HG03442 (cell line): ENCODE measurements at regions not wholly inside any gene's neighbourhood (a gene's known extent, or its start where the extent isn't known, plus 50 kb on each side); places are given as distances from the start of the nearest gene placed in this dataset.

Source experiments
- ATAC-seq: cut with Tn5 transposase; IDR thresholded peaks from one replicate; pipeline ENCODE4 v1.9.1; 2021; ENCODE audit warnings: mild to moderate bottlenecking, moderate library complexity; ENCODE audit not compliant: unreplicated experiment

DNA sequence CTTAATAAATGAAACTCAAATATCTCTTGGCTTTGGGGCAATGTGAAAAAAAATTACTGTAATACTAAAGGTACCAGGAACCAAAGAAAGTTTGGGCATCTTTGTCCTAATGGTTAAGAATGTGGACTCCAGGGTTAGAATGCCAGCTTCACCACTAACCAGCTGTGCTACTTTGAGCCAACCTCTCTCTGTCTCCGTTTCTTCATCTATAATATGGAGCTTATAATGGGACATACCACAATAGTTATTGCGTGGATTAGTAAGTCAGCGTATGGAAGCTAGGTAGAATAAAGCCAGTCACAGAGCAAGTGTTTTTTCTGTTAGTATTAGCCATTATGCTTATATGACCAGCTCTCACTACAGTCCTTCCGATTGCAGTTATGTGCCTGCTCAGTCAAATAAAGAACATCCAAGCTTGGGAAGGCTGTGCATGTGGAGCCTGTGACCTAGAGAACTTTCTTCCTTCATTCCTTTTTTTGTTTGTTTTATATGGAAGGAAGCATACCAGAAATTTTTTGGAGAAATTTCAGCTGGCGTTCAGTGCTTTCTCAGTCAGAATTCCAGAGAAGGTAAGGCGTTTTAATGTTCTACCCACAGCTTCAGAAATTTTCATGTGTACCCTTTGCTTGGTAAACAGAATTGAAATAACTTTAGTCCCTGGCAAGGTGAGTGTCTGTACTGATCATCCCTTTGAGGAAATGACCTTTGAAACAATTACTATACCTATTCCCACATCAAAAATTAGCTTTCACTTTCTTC, 114.0 kb upstream of the RND3 start:
- no peak for ATAC-seq

DNA sequence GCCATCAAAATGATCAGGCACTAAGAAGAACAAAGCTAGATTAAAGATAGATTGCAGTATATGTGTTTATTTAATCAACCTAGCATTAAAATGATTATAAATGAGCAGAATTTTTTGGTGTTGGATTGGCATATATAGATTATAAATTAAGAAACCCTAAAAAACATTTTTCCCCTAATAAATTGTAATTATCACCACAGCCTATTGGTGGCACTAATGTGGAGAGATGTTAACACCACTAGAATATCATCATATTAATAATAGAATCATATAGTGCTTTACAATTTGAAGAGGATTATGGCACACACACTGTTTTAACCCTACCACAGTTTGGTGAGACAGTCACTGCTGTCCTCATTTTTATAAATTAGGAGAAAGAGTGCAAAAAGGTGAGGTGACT, 112.4 kb upstream of the RND3 start:
- ATAC-seq: no peak

DNA sequence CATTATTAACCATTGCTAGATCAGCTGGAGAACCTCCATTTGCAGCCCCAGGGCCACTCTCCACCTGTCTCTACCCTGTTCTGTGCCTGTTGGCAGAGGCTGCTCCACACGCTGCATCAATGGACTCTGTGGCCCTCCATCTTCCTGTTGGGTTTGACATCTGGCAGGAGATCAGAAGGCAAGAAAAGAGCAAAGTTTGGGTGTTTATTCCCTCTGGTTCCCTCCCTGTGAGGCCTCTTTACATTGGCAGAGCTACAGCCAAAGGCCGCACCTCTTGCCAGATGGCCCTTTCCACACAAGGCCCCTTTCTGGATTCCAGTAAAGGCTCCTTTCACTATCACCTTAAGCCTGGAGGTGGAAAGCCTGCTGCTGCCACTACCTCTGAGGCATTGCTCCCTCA, 110.9 kb upstream of the RND3 start:
- no peak for ATAC-seq

DNA sequence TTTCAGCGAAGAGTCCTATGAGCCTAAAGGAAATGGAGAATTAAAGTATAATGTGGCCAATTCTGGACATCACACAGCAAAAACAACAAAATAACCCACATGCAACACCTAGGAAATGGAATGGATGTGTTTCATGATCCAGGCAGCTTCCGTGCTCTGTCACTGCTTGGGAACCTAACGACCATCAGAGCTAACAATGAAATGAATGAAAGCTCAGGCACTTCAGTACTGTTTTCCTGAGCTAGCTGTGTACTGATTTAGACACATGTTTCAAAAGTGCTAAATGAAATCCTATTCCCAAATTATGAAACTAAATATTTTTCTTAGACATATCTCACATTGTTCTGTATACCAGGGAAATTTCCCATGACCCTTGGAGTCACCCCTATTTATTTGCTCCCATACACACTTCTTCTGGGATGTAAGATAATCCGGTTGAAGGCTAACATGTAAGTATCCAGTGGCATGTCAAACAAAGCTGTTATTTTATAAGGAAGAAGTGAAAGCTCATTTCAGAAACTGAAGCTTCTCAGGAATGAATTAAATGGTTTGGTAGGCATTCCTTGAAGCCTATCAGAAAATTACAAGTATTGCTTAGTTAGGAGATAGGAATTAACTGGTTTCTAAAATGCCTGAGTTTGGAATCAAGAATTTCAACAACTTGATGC, 108.5 kb upstream of the RND3 start:
- ATAC-seq: no peak

DNA sequence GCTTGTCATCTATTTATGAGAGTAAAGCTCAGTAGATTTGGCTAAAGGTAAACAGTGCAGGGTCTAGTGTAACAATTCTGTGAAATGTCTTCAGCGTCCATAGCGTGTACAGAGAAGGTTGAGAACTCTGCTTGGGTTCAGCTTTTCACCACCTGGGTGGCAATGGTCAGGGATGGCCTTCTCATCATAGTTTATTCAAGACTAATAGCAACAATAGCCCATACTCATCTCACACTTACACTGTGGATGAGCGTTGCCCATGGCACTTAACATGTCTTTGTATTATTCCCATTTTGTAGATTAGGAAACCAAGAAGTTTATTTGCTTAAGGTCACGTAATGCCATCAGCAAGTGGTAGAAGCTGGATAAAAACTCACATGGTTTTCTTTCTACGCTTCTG, 106.8 kb upstream of the RND3 start:
- ATAC-seq: no peak

DNA sequence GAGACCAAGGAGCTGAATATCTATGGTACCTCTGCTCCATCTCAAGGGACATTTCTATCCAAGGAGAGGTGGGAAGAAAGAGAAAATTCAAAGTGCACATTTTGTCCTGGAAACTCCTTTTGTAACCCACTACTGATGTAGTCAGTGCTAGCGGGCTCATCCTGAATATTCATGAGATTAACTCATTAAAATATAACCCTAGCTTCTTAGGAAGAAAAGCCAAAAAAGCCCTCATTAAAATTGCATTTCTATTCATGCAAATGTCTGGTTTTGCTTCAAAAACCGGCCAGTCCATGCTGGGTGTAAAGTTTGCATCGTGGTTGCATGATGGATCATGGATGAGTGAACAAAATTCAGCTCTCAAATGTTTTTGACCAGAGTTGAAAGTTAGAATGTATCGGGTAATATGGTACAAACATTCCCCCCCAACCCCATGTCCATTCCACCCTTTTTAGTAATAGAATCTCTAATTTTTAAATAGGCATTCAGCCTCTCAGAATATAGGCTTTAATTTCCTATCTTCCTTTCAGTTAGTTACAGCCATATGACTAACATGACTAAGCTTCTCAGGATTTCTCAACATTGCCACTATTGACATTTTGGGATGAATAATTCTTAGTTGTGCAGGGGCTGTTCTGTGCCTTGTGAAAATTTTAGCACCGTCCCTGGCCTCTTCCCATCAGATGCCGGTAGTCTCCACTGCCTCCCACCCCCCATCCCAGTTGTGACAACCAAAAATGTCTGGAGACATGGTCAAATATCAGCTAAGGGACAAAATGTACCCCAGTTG, 104.2 kb upstream of the RND3 start:
- no peak for ATAC-seq

DNA sequence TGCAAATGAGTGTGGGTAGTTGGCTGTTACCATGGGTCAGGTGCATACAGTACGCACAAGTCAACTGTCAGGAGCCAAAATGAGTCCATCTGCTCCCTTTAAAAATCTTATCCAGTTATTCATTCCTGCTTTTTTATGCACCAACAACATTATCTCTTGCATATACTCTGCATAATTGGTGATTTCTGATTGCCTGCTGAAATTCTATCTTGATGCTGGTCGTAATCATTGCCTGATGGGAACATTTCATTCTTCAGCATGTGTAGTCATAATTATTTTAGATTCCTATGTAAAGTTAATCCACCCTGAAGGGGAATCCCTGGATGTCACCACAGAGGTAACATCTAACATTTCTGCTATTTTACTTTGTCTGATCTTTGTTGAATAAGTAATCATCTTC, 102.2 kb upstream of the RND3 start:
- no peak for ATAC-seq

DNA sequence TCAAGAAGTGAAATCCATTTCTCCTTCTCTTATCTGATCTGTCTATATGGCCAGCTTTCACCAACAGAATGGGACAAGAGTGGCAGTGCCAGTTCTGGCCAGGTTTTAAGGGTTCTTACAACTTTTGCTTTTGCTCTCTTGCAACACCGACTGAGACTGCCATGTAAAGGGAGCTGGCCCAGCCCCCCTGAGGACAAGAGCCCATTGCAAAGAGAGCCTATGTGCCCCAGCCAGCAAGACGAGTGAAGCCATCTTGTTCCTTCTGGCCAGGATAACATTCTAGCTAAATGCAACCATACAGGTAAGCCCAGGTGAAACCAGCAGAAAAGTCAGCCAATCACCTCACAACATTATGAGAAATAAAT, 101.0 kb upstream of the RND3 start:
- ATAC-seq: no peak

DNA sequence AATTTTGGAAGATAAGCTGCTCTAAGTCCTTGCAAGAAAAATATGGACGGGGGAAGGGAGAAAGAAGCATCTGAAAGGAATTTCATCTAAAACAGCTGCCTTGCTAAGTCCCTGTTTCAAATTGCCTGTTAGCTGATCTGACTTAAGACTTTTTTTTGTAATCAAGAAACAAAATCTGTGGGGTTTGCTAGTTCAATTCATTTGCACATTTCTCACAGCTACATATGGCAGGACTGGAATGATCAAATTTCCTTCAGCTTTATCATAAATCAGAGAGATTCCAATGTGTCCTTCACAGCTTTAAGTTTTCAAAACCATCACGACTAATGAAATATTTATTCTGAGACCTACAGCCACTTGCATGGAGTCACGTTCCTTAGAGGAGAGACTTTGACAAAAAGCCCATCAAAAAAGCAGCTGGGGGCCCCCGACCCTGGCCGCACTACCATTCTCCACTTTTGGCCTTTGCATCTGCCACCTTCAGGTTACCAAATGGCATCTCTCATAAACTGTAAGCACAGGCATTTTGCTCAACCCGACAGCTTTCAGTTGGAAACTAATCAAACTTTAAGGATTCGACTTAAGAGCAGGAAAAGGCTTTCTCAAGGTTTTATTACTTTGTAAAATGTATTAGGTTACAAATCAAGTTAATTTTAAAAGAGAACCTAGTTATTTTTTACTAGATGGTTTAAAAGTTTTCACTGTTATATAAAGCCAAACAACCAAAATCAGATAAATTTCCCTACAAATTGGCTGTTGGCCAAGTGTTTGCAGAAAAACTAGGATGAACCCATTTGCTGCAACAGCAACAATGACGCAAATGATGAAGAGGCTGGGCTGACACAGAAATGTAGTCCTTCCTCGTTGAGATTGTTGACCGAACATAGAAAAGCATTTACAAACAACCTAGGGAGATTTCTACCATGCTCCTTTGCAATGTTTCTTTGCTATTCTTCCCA, 100.4 kb upstream of the RND3 start:
- ATAC-seq: no peak

DNA sequence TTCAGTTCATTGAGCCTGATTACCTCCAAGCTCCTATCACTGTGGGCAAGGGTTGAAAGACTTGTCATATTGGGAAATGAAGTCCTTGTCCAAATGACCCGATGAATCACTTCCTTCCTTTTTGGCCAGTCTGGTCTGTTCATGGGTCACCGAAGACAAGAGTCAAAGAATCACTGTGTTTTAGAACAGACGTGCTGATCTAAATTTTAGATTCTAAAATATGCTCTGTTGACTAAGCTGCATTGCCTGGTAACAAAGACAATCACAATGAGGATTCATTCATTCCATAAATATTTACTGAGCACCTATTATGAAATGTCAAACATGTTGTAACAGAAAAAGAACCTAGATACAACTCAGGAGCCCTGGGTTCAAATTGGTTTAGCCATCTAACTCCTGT, 99.4 kb upstream of the RND3 start:
- no peak for ATAC-seq

DNA sequence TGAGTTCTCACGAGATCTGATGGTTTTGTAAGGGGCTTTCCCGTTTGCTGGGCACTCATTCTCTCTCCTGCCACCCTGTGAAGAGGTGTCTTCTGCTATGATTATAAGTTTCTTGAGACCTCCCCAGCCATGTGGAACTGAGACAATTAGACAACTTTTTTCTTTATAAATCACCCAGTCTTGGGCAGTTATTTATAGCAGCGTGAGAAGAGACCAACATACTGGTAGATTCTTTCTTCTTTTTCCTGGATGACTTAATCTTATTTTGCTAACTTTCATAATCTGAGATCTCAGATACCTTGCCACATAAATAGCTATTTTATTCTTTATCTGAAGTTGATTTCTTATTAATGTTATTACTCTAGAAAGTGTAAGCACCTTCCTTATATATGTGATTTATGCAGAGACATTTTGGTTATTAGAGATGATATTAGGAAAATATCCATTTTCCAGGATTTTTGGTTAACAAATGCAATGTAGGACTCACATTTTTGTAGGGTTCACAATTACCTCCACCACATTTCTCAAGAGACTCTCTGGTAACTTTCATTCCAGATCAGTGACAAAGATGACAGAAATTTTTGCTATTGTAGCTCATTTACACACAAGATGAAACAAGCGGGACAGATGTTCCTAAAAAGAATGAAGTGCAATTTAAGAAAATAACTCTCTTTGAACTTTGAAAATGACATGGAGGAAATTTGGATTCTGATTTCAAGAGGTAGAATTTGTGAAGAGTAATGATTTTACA, 97.9 kb upstream of the RND3 start:
- no peak for ATAC-seq

DNA sequence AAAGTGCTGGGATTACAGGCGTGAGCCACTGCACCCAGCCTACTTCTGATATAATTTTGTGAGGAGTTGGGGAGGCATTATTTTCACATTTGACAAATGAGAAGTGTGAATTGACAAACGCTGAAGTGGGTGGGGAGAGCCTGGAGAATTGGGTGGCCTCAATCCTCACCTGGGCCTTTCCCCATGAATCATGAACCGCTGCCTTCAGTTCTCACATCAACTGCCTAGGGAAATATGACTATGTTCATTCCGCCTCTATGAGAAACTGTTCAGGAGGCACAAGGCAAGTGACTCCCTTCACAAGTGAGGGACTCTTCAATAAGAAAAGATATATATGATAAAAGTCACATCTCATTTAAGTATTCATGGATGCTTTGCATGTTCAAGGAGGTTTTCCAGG, 96.6 kb upstream of the RND3 start:
- ATAC-seq: no peak

DNA sequence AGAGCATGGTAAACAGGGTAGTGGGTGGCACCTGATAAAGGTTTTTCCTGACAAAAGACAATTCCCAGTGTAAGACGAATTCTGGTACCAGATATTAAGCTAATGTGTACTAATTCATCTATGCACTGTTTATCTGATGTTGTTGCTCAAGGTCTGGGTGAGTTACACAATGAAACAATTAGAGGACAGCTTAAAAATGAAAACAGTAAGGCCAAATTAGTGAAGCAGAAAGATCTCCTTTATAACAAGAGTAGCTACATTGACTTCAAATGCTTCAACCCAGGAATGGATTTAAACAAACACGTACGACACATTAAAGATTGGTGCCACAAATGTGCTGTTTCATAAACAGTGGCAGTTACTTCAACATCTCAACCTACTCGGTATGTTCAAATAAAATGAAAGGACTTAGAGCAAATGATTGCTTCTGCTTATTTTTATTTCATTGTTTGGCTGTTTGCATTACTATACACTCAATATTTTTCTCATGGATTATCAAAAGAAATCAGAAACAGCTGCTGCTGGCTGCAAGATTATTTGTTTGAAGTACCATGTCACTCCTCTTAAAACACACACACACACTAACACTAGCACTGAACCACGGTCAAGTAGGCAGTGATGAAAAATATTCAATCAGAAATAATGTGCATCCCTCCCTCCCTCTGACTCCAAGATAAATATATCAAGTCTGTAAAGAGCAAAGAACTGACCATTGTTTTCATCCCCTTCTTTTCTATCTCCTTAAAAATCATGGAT, 94.4 kb upstream of the RND3 start:
- ATAC-seq: no peak

DNA sequence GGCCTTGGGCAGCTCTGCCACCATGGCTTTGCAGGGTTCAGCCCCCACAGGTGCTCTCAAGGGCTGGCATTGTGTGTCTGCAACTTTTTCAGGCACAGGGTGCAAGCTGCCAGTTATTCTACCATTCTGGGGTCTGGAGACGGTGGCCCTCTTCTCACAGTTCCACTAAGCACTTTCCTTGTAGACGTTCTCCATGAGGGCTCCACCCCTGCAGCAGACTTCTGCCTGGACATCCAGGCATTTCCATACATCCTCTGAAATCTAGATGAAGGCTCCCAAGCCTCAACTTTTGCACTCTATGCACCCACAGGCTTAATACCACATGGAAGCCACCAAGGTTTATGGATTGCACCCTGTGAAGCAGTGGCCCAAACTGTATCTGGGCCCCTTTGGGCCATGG, 91.0 kb upstream of the RND3 start:
- ATAC-seq: no peak

DNA sequence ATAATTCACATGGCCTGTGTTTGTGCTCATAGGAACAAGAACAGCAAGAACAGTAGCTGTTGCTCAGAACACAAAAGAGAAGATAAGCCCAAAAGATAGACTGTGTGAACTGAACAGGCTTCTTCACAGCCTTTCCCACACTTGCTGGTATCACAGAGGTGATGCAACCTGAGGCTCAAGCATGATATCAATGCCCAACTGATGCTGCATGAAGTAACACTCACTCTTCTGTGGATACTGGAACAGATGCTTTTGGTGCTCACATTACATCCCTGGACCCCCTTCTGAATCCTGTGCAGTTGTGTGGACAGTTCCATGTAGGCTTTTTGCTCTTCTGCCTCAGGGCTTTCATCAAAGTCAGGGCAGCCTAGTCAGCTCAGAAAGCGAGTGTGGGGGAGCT, 88.4 kb upstream of the RND3 start:
- ATAC-seq: no peak

DNA sequence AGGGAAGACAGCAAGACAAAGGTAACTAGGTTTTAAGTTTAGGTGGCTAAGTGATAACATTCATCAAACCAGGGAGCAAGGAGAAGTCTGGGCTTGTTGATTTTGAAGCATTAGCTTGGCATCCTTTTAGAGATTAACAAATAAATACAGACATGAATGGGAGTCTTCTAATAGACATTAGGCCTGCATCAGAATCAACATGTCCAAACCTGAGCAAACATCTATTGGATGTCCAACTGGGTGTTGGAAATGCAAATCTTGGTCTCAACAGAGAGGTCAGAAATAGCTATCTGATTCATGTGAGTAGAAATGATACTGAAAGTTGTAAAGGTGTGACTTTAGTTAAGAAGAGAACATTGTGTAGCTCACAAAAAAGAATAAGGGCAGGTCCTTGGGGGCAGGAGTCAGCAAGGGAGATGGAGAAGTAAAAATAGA, 85.5 kb upstream of the RND3 start:
- peak; percentile 99 for ATAC-seq

DNA sequence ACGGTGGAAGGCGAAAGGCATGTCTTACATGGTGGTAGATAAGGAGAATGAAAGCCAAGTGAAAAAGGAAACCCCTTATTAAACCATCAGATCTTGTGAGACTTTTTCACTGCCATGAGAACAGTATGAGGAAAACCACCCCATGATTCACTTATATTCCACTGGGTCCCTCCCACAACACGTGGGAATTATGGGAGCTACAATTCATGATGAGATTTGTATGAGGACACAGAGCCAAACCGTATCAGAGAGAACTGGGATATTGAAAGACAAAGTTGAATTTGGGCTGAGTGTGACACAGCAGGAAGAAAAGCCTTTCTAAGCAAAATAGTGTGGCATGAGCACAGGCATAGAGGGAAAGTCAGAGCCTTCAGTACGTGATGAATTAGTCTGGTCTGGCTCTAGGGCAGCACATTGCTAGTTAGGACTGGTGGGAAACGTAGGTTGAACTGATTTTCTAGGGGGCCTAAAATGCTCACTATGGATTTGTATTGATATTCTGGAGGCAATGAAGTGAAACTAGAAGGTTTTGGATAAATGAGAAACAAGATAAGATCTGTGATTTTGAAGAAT, 84.8 kb upstream of the RND3 start:
- no peak for ATAC-seq

DNA sequence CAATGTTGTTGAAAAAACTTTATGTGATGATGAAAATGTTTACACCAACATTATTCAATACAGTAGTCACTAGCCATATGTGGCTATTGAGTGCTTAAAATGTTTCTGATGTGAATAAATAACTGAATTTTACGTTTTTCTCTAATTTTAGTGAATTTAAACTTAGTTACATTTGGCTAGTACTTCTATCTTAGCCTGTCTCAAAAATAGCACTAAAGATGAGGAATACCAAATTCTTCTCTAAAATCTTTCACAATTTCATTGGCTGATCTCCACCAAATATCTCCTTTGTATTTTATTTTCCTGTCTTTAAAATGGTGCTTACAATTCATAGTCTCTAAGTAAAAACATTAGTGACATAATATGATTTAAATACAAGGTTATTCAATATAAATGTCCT, 83.7 kb upstream of the RND3 start:
- no peak for ATAC-seq

DNA sequence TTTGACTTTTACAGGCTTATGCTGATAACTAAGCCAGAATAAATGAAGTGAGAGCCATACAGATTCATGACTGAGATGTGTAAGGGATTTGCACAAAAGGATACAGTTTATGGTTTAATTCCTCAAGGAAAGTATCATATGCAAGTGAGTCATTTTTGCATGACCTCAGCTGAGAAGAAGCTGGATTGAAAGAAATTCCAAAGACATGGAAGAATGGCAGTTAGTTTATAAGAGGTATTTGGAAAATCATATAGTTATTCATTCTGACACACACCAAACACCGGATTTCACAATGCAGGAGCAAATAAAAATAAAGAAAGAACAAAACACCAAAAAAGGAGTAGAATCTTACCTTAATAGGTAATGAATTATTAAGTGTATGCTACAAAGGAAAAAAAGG, 83.2 kb upstream of the RND3 start:
- ATAC-seq: no peak
